Fibroblast of lung (primary cell): ENCODE measurements at regions not wholly inside any gene's neighbourhood (a gene's known extent, or its start where the extent isn't known, plus 50 kb on each side); places are given as distances from the start of the nearest gene placed in this dataset.

ENCODE experiments used
- DNase-seq, 2 donors: peaks; one replicate each; pipeline versions ENCODE4 v3.0.0 to v3.0.0-alpha.2; 2010; ENCODE audit warnings: low read depth in 2 of 2
- H2AFZ ChIP-seq: 2 replicates; pipeline ENCODE4 v1.5.1; 2012; ENCODE audit warnings: low read length, control low read depth, inconsistent platforms
- H3K27ac ChIP-seq: 2 replicates; pipeline ENCODE4 v1.5.1; 2011; ENCODE audit warnings: low read length, control low read depth; ENCODE audit not compliant: insufficient read depth
- H3K27me3 ChIP-seq: 2 replicates; pipeline ENCODE4 v1.5.1; 2011; ENCODE audit warnings: mild to moderate bottlenecking, low read length; ENCODE audit not compliant: control insufficient read depth, insufficient read depth
- H3K36me3 ChIP-seq: 2 replicates; pipeline ENCODE4 v1.5.1; 2011; ENCODE audit warnings: low read length; ENCODE audit not compliant: control insufficient read depth, insufficient read depth
- H3K4me1 ChIP-seq: 2 replicates; pipeline ENCODE4 v1.5.1; 2011; ENCODE audit warnings: low read length; ENCODE audit not compliant: control insufficient read depth, insufficient read depth; ENCODE audit errors: extremely low read depth
- H3K4me2 ChIP-seq: 2 replicates; pipeline ENCODE4 v1.5.1; 2011; ENCODE audit warnings: low read length, control low read depth; ENCODE audit not compliant: insufficient read depth; ENCODE audit errors: extremely low read depth
- H3K4me3 ChIP-seq, 4 experiments: fragments of 200-600 bp in 1 of 4; sonication (generic) in 1 of 4; replicated peaks in 1 of 4; 2 replicates each; pipeline ENCODE4 v1.5.1; 2011 to 2016; ENCODE audit warnings: low read length in 4 of 4, low read depth in 3 of 4, mild to moderate bottlenecking in 3 of 4, control low read depth in 2 of 4, inconsistent platforms in 1 of 4, mixed read lengths in 1 of 4; ENCODE audit not compliant: insufficient read depth in 1 of 4; ENCODE audit errors: control extremely low read depth in 1 of 4
- H3K79me2 ChIP-seq: 2 replicates; pipeline ENCODE4 v1.5.1; 2012; ENCODE audit warnings: mild to moderate bottlenecking, low read length, inconsistent platforms; ENCODE audit not compliant: control insufficient read depth, insufficient read depth
- H3K9ac ChIP-seq: 2 replicates; pipeline ENCODE4 v1.5.1; 2011; ENCODE audit warnings: mild to moderate bottlenecking, low read length, control low read depth; ENCODE audit not compliant: insufficient read depth
- H3K9me3 ChIP-seq: 2 replicates; pipeline ENCODE4 v1.5.1; 2012; ENCODE audit warnings: low read depth, low read length; ENCODE audit not compliant: control insufficient read depth, insufficient read depth
- H4K20me1 ChIP-seq: 2 replicates; pipeline ENCODE4 v1.5.1; 2011; ENCODE audit warnings: low read length; ENCODE audit not compliant: control insufficient read depth, insufficient read depth; ENCODE audit errors: extremely low read depth
- EZH2 ChIP-seq: IDR thresholded peaks from 2 replicates; pipeline ENCODE4 v1.5.1; 2012; ENCODE audit warnings: low read length, control low read depth, mild to moderate bottlenecking; ENCODE audit errors: missing control alignments
- TF ChIP-seq, protein P1 (sequence below), 2 donors: IDR thresholded peaks in 1 of 2; conservative IDR thresholded peaks in 1 of 2; 1 replicate in 1 of 2; 2 replicates in 1 of 2; pipeline ENCODE4 v1.5.1; 2011 to 2012; ENCODE audit warnings: low read length in 2 of 2, control low read depth in 1 of 2, inconsistent platforms in 1 of 2, low read depth in 1 of 2, mild to moderate bottlenecking in 1 of 2

DNA sequence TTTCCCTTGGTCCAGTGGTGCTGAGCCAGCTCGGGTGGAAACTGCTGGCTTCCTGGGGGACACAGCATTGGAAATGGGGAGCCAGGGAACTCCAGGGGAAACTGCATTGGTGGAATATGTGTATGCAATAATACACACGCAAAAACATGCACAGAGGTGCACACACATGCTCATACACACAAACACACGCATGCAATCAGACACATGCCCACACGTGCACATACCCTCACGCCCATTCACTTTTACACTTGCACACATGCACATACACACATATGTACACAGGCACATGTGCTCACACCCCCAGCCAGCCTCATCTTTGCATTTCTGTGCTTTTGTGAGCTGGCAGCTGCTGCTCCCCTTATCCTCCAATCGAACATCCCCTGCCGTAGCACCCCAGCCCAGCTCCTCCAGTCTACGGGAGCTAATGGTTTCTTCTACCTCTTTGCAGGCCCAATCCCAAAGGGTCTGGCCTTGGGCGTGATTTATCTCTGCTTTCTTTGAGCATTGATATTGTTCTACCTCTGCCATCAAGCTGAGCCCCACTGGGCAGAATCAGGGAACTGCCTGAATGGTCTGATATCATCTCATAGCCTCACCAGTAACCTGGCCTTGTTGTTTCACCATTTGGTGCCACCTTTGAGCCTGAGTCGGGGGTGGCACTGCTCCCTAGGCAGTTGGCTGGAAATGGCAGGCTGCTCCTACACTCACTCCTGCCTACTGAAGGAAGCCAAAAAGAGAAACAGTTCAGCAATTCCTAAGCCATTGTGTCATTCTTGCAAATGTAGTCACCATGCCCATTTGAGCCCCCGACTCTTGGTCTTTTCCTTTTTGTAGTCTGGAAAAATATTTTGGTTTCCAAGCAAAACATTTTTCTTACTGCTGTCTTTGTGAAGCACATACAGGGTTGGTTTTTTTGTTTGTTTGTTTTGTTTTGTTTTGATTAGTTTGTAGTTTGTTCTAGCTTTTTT is 104.4 kb upstream of the MAMLD1 start:
- Histone ChIP-seq H3K4me2 (no peak overlapping the region), H3K4me1 (no peaks in the 10 kb centered on the region), H3K79me2 (no peaks in the 10 kb centered on the region), H3K9me3 (no peaks in the 10 kb centered on the region), H3K27ac (no peak overlapping the region), H2AFZ (no peak overlapping the region), H3K9ac (no peak overlapping the region), H3K36me3 (no peaks in the 10 kb centered on the region), H3K27me3 (no peaks in the 10 kb centered on the region), H3K4me3 (no peak overlapping the region), H4K20me1 (no peaks in the 10 kb centered on the region)
- DNase-seq, result peak; percentile 5 to 57
- no peak for TF ChIP-seq EZH2
- TF ChIP-seq, protein P1, sequence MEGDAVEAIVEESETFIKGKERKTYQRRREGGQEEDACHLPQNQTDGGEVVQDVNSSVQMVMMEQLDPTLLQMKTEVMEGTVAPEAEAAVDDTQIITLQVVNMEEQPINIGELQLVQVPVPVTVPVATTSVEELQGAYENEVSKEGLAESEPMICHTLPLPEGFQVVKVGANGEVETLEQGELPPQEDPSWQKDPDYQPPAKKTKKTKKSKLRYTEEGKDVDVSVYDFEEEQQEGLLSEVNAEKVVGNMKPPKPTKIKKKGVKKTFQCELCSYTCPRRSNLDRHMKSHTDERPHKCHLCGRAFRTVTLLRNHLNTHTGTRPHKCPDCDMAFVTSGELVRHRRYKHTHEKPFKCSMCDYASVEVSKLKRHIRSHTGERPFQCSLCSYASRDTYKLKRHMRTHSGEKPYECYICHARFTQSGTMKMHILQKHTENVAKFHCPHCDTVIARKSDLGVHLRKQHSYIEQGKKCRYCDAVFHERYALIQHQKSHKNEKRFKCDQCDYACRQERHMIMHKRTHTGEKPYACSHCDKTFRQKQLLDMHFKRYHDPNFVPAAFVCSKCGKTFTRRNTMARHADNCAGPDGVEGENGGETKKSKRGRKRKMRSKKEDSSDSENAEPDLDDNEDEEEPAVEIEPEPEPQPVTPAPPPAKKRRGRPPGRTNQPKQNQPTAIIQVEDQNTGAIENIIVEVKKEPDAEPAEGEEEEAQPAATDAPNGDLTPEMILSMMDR (conservative IDR thresholded peaks at IDR 0.05 in 1 of 2, IDR thresholded peaks at IDR 0.05 in 1 of 2; ENCODE audit: low read depth in 1 of 2, low read length in 2 of 2), result no peak

DNA sequence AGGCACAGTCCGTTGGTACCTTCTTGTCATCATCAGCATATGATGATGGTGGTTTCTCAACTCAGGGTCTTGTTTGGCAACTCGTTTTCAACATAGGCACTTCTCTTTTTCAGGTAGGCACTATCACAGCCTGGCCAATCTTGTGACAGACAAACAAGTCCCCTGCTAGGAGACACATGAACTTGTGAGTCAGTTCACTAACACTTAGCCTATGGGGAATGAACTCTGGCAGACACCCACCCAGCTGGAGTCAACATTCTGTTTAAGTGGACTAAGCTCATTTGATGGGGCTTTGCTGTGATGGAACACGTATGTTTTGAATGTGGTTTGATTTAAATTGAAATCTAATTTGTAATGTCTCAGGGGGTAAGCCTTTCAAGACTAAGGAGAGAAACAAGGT is 100.7 kb upstream of the MAMLD1 start:
- Histone ChIP-seq H3K9ac (no peak overlapping the region), H3K27me3 (no peaks in the 10 kb centered on the region), H3K27ac (no peak overlapping the region), H4K20me1 (no peaks in the 10 kb centered on the region), H3K4me1 (no peaks in the 10 kb centered on the region), H3K4me2 (no peak overlapping the region), H3K36me3 (no peaks in the 10 kb centered on the region), H3K79me2 (no peaks in the 10 kb centered on the region), H3K4me3 (no peak overlapping the region), H3K9me3 (no peaks in the 10 kb centered on the region), H2AFZ (no peak overlapping the region)
- DNase-seq, result no peak
- no peak for TF ChIP-seq EZH2
- TF ChIP-seq, protein P1 (conservative IDR thresholded peaks at IDR 0.05 in 1 of 2, IDR thresholded peaks at IDR 0.05 in 1 of 2; ENCODE audit: low read depth in 1 of 2, low read length in 2 of 2), result no peak

DNA sequence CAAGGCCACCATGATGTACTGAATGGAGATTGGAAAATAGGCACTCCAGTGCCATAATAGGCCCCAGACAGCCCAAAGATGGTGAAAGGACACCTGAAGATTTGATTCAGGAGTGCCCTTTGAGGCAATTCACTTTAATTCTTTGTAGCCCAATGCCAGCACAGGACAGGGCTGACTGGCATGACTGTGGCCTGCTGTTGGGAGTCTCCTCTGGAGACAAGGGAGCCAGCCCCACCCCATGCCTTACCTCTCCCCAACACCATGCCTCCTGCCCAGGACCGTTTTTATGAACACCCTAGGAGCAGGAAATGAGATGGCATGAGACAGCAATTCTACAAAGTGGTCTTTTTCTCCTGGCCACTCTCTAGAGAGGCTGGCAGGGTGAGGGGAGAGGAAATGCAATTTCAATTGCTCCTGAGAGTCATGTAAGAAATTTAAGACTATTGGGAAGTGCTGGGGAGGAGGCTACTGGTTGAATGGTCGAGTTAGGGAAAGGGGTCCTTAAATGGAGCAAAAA is 94.2 kb upstream of the MAMLD1 start:
- no peaks in the 10 kb centered on the region for H3K27me3 ChIP-seq
- DNase-seq, result no peak
- no peak overlapping the region for H3K27ac ChIP-seq
- TF ChIP-seq, protein P1 (conservative IDR thresholded peaks at IDR 0.05 in 1 of 2, IDR thresholded peaks at IDR 0.05 in 1 of 2; ENCODE audit: low read depth in 1 of 2, low read length in 2 of 2), result no peak
- TF ChIP-seq EZH2, result no peak
- H3K36me3 ChIP-seq, result no peaks in the 10 kb centered on the region
- no peak overlapping the region for H2AFZ ChIP-seq
- no peak overlapping the region for H3K4me2 ChIP-seq
- no peak overlapping the region for H3K4me3 ChIP-seq
- H3K4me1 ChIP-seq, result no peaks in the 10 kb centered on the region
- H3K9me3 ChIP-seq, result no peaks in the 10 kb centered on the region
- H3K9ac ChIP-seq, result no peak overlapping the region
- H4K20me1 ChIP-seq, result no peaks in the 10 kb centered on the region
- H3K79me2 ChIP-seq, result no peaks in the 10 kb centered on the region
